GM19395 (cell line): ENCODE measurements at regions not wholly inside any gene's neighbourhood (a gene's known extent, or its start where the extent isn't known, plus 50 kb on each side); places are given as distances from the start of the nearest gene placed in this dataset.
"Not testable (repeated sequence)": the region's sequence is repeated elsewhere in the genome, so short reads cannot be mapped to it uniquely, and the experiment has no call there.

Experiments
- ATAC-seq: cut with Tn5 transposase; IDR thresholded peaks from one replicate; pipeline ENCODE4 v1.9.1; 2021; ENCODE audit warnings: mild to moderate bottlenecking, moderate library complexity; ENCODE audit not compliant: unreplicated experiment

DNA sequence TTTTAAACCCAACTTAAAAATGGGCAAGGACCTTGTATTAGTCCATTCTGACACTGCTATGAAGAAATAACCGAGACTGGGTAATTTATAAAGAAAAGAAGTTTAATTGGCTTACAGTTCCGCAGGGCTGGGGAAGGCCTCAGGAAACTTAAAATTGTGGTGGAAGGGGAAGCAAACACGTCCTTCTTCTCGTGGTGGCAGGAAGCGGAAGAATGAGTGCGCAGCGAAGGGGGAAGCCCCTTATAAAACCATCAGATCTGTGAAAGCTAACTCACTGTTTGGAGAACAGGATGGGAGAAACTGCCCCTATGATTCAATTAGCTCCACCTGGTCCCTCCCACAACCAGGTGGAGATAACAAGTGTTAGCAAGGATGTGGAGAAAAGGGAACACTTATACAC lies 237.7 kb downstream of the SEC16B start:
- ATAC-seq = peak; percentile 58

DNA sequence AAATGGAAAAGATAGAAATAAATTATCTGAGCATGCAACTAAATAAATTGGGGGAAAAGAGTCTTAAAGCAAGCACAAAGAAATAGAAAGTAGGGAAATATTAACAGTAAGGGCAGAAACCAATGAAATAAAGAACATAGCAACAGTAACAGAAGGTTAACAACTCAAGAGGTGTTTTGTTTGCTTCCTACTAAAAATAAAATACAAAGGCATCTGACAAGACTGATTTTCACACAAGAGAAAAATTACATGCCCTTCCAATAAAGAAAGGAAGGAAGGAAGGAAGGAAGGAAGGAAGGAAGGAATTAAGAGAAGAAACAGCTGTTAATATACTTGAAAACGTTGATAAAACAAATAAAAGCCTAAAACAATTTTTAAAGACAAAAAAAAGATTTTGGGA lies 240.2 kb downstream of the SEC16B start:
- ATAC-seq = no peak

GRCh38 chr1:177723533-177723932 lies 246.3 kb downstream of the SEC16B start:
- no peak for ATAC-seq

DNA sequence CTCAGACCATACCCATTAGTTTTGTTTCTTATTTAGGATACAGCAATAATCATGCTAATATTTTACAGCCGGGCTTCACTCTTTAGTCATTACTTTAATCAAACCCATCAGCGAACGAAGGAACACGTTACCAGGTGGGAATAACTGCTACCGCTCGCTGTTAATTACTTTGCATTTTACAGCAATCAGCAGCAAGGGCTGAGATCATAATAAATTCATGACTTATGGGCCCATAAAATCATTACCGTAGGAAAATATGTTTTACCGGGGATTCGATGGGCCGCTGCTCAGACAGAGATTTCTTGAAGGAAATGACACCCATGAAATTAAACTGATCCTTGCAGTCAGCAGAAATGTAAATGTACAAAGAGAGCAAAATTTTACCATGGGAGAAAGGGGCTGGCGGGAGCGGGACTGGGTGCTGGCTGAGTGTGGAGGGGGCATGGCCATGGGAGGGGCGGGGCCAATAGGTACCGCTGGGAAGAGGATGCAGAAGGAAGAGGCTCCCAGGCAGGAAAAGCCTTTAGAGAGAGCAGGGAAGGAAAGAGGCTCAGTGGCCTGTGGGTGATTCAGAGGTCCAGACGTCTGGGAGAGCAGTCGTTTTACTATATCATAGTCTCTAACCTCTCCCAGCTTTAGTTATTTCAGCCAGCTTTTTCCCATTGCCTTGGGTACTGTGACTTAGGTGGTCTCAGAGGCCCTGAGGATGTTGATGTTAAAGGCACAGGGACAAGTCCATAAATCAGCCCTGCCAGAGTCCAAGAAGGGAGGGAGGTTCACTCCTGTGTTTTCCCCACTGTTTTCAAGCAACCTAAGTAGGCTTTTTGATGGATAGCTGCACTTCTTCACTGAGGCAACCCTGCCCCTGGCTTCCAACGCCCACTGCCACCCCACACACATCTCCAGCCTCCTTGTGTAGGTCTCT lies 258.9 kb downstream of the SEC16B start:
- no peak for ATAC-seq

GRCh38 chr1:177708406-177708805 lies 261.5 kb downstream of the SEC16B start:
- ATAC-seq = no peak

GRCh38 chr1:177706977-177707376 lies 262.9 kb downstream of the SEC16B start:
- no peak for ATAC-seq

DNA sequence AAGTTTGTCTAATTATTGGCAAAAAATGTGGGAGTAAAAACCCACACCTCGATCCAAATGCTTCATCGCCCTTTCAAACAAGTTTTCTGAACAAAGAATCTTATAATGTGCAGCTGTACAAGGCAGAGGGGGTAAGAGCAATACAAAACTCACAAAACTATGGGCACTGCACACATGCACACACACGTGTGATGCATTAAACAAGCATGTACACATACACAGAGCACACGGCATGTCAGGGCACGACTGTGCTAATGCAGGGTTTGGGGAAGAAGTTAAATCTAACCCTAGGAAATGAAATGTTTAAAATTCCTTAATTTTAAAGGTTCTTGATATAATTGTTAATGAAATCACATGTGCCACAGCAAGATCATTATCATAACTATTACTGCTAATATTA lies 264.0 kb downstream of the SEC16B start:
- ATAC-seq = no peak

DNA sequence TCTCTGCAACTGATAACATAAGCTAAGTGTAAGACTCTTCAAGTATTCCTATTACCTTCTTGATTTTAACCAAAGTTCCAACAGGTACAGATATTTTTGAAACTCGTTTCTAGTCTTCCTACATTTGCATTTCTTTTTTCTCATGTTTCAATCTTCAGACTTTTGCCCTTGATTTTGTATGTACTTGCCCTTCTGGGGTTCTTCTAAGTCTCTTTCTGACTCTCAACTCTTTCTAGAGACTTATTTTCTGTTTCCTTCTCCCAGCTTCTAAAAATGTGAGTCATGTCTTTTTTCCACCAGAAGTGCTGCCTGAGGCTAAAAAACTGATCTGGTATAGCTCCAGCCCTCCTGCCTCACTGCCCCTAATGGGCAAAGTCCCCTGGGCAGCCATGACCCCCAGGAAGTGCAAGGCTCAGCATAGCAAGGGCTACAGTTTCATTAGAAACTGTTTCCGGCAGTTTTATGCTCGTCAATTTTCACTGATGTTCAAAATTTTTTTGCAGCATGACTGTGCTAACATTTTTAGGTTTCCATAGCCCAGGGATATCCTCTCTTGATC lies 265.9 kb downstream of the SEC16B start:
- ATAC-seq = peak; percentile 42

GRCh38 chr1:177701654-177702353 lies 268.1 kb downstream of the SEC16B start:
- no peak for ATAC-seq

- ATAC-seq = no peak
These were observed 269.0 kb downstream of the SEC16B start for GRCh38 chr1:177700856-177701255.

- no peak for ATAC-seq
These were observed 278.9 kb downstream of the SEC16B start for GRCh38 chr1:177690996-177691395.

- ATAC-seq = no peak
These were observed 282.3 kb downstream of the SEC16B start for GRCh38 chr1:177687544-177687943.

DNA sequence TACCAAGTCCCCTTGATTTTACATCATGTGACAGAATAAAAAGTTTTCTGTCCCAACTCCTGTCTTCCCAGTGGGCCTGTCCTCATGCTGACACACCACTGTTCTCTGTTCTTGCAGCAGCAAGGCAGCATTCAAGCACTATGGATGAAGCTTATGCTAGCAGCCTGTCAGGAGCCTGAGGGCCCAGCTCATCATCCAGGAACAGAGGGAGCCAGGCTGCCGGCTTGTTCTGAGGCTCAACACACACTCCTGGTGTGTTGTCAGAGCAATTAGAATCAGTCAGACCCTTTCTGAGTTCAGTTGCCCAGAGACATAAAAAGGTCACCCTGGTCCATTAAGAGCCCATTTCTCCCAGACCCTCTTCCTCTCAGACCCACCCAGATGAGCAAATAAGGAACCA lies 282.9 kb downstream of the SEC16B start:
- no peak for ATAC-seq

- ATAC-seq = no peak
These were observed 300.7 kb downstream of the SEC16B start for GRCh38 chr1:177669161-177669560.

- no peak for ATAC-seq
These were observed 303.9 kb downstream of the SEC16B start for GRCh38 chr1:177665935-177666334.

- ATAC-seq = not testable (repeated sequence)
These were observed 305.1 kb downstream of the SEC16B start for GRCh38 chr1:177664742-177665141.

DNA sequence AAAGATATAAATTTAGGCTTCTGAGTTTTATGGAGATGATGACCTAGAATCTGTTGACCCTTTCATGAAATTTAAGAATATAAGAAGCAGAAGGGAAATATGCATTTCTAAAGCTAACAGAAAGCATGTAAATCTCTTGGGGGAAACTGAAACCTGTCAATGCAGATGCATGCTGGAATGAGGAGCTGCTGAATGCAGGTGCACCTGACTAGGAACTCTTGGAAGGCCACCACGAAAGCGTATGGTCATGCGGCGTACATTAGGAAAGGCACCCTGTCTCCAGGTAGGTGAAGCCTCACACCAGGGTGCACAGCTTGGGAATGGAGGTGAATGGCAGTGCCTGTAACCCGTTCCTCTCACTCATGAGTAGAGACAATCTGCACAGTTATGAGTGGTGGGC lies 309.7 kb downstream of the SEC16B start:
- ATAC-seq = no peak

DNA sequence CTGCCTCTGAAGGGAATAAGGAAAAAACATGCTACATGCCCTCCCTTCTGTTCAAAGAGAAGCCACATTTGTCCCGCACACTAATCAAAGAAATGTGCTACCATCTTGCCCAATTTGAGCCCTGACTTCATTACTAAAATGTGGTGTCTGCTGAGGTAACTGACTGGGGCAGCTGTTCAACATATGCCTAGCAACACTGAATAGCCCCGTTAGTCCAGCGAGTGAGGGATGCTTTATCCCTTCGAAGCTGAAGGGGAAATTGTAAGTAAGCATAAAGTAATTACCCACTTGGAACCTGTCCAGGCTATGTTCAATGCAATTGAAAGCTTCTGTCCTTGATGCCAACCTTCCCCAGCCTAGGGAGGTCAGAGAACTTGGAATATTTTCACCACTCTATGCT lies 310.6 kb downstream of the SEC16B start:
- ATAC-seq = no peak

DNA sequence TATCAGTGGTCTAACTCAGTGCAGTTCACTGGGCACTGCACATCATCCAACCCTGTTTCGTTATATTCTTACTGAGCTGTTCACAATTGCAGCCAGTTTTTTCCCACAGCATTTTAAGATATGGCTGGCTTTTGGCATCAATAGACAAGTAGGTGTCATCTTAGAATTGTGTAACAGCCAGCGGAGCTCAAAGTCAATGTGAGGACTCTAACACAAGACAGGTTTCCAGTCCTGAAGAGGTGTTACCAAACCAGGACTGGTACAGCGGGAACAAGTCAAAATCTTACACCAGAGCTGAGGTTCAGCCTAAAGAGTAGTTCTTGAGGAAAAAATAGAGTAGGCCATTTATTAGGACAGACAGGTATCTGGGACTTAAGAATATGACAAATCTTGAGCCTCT lies 313.3 kb downstream of the SEC16B start:
- ATAC-seq = no peak

DNA sequence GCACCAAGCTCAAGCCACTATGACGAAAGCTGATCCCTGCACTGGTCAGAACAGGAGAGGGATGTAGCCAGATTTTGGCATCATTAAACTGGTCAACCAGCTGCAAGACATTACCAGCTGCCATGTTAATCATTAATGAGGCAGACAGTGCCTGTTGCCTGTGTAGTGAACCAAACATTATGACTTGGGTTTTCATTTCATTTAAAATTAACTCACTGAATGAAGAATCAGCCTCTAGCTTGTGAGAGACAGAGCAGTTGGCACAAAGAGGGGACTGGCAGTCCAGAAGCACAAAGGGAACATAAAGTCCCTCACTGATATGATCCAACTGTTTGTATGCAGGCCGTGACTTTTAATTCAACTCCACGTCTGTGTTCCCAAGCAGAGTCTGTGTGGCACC lies 318.9 kb downstream of the SEC16B start:
- no peak for ATAC-seq

DNA sequence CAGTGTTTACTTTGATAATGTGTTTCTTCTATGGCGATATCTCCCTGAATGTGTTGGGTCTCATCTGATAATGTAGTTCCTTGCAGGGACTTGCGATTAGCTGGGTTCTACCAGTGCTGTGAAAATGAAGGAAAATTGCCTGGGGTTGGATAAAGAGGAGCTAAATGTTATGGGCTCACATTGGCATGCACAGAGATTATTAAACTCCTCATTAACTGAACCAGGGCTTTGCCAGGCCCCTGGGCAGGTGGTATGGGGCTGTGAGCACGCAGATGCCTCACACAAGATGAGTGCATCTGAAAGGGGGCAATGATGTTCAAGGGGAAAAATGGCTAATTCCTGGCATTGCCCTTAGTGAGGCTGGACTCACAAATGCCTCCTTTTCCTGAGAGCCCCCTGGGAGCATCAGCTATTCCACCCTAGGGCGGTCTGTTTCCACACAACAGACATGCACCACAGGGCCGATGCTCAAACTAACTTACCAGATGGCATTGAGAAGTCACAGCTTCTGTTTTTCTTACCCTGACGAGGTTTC lies 321.1 kb downstream of the SEC16B start:
- ATAC-seq = no peak

DNA sequence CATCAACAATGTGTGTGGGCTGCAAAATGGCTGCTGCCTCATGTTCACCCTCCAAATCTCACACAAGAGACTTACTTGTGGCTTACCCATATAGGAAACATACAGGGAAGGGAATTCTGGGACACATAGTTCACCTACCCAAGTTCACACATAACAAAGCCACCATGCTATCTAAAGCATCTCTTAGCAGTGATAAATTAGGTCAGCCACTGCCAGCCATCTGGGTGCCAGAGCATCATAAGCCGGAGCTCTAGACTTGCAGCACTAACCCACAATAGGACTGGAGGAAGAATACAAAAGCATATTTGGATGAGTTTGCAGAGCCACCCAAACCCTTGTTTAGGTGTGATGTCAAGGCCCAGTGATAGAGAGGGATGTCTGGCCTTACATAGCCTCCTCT lies 321.7 kb downstream of the SEC16B start:
- ATAC-seq = no peak
